ENCODE measurements at regions not wholly inside any gene's neighbourhood (a gene's known extent, or its start where the extent isn't known, plus 50 kb on each side); places are given as distances from the start of the nearest gene placed in this dataset.
A peak's percentile ranks its signal among the peaks of the same experiment; 100 is the strongest.

DNA sequence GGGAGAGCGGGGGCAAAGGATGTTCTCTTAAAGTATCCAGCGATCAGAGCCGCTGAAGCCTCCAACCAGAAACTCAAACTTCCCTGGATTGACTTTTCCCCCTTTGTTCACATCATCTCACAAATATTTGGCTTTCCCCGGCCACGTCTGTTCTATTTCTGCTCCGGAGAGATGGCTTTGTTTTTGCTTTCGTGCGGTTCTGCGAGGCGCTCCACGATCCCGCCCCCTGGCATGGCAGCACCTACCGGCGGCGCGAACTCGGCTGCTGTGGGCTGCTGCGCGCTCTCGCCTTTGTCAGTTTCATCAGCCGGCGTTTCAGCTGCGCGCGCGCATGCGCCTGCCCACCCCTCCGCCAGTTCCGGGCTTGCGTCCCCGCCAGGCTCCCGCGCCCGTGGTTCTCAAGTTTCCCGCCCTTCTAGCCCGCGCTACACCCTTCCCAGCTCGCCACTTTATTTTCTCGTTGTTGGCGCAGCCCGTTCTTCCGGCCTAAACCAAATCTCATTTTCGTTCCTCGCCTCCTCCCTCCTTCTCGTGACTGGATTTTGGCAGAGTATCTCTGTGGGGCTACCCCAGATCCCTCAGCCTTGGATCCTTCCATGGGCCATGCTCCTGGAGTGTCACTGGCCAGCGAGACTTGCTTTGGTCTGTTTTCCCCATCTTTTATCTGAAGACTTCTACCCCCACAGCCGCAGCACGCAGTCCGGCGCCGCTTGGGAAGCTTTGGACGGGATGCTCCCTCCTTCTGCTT, 98.0 kb downstream of the INSIG2 start (continued):
- TF ChIP-seq, protein P1, sequence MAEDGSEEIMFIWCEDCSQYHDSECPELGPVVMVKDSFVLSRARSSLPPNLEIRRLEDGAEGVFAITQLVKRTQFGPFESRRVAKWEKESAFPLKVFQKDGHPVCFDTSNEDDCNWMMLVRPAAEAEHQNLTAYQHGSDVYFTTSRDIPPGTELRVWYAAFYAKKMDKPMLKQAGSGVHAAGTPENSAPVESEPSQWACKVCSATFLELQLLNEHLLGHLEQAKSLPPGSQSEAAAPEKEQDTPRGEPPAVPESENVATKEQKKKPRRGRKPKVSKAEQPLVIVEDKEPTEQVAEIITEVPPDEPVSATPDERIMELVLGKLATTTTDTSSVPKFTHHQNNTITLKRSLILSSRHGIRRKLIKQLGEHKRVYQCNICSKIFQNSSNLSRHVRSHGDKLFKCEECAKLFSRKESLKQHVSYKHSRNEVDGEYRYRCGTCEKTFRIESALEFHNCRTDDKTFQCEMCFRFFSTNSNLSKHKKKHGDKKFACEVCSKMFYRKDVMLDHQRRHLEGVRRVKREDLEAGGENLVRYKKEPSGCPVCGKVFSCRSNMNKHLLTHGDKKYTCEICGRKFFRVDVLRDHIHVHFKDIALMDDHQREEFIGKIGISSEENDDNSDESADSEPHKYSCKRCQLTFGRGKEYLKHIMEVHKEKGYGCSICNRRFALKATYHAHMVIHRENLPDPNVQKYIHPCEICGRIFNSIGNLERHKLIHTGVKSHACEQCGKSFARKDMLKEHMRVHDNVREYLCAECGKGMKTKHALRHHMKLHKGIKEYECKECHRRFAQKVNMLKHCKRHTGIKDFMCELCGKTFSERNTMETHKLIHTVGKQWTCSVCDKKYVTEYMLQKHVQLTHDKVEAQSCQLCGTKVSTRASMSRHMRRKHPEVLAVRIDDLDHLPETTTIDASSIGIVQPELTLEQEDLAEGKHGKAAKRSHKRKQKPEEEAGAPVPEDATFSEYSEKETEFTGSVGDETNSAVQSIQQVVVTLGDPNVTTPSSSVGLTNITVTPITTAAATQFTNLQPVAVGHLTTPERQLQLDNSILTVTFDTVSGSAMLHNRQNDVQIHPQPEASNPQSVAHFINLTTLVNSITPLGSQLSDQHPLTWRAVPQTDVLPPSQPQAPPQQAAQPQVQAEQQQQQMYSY (CRISPR knock-in tag; IDR thresholded peaks at IDR 0.05) = 0 out of 2 replicates have a peak, but pooled peaks have one; percentile 26
- TF ChIP-seq MYBL2 (CRISPR knock-in tag; IDR thresholded peaks at IDR 0.05) (peak; percentile 74; the same call in 1 of the 2 replicates), JUN (CRISPR knock-in tag; IDR thresholded peaks at IDR 0.05) (no peak), SP1 (CRISPR knock-in tag; conservative IDR thresholded peaks at IDR 0.05) (peak; percentile 56; the same call in 1 of the 2 replicates), TCF7 (CRISPR knock-in tag; IDR thresholded peaks at IDR 0.05; ENCODE audit: low read depth) (0 out of 2 replicates have a peak, but pooled peaks have one; percentile 52), ZNF317 (CRISPR knock-in tag; IDR thresholded peaks at IDR 0.05; ENCODE audit: borderline replicate concordance, low read depth) (0 out of 2 replicates have a peak, but pooled peaks have one; percentile 46), TP53 (CRISPR knock-in tag; IDR thresholded peaks at IDR 0.05) (peak; percentile 74; the same call in 1 of the 2 replicates), GRHL2 (CRISPR knock-in tag; IDR thresholded peaks at IDR 0.05; ENCODE audit: insufficient replicate concordance, severe bottlenecking) (no peak), PRRX2 (CRISPR knock-in tag; IDR thresholded peaks at IDR 0.05) (no peak)
- TF ChIP-seq, protein P2, sequence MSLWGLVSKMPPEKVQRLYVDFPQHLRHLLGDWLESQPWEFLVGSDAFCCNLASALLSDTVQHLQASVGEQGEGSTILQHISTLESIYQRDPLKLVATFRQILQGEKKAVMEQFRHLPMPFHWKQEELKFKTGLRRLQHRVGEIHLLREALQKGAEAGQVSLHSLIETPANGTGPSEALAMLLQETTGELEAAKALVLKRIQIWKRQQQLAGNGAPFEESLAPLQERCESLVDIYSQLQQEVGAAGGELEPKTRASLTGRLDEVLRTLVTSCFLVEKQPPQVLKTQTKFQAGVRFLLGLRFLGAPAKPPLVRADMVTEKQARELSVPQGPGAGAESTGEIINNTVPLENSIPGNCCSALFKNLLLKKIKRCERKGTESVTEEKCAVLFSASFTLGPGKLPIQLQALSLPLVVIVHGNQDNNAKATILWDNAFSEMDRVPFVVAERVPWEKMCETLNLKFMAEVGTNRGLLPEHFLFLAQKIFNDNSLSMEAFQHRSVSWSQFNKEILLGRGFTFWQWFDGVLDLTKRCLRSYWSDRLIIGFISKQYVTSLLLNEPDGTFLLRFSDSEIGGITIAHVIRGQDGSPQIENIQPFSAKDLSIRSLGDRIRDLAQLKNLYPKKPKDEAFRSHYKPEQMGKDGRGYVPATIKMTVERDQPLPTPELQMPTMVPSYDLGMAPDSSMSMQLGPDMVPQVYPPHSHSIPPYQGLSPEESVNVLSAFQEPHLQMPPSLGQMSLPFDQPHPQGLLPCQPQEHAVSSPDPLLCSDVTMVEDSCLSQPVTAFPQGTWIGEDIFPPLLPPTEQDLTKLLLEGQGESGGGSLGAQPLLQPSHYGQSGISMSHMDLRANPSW (CRISPR knock-in tag; conservative IDR thresholded peaks at IDR 0.05; ENCODE audit: low read depth) = no peak
- TF ChIP-seq, protein P3, sequence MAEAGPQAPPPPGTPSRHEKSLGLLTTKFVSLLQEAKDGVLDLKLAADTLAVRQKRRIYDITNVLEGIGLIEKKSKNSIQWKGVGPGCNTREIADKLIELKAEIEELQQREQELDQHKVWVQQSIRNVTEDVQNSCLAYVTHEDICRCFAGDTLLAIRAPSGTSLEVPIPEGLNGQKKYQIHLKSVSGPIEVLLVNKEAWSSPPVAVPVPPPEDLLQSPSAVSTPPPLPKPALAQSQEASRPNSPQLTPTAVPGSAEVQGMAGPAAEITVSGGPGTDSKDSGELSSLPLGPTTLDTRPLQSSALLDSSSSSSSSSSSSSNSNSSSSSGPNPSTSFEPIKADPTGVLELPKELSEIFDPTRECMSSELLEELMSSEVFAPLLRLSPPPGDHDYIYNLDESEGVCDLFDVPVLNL (CRISPR knock-in tag; IDR thresholded peaks at IDR 0.05; ENCODE audit: borderline replicate concordance, low read depth) = peak; percentile 92
- TF ChIP-seq, protein P4, sequence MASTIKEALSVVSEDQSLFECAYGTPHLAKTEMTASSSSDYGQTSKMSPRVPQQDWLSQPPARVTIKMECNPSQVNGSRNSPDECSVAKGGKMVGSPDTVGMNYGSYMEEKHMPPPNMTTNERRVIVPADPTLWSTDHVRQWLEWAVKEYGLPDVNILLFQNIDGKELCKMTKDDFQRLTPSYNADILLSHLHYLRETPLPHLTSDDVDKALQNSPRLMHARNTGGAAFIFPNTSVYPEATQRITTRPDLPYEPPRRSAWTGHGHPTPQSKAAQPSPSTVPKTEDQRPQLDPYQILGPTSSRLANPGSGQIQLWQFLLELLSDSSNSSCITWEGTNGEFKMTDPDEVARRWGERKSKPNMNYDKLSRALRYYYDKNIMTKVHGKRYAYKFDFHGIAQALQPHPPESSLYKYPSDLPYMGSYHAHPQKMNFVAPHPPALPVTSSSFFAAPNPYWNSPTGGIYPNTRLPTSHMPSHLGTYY (CRISPR knock-in tag; IDR thresholded peaks at IDR 0.05) = no peak

DNA sequence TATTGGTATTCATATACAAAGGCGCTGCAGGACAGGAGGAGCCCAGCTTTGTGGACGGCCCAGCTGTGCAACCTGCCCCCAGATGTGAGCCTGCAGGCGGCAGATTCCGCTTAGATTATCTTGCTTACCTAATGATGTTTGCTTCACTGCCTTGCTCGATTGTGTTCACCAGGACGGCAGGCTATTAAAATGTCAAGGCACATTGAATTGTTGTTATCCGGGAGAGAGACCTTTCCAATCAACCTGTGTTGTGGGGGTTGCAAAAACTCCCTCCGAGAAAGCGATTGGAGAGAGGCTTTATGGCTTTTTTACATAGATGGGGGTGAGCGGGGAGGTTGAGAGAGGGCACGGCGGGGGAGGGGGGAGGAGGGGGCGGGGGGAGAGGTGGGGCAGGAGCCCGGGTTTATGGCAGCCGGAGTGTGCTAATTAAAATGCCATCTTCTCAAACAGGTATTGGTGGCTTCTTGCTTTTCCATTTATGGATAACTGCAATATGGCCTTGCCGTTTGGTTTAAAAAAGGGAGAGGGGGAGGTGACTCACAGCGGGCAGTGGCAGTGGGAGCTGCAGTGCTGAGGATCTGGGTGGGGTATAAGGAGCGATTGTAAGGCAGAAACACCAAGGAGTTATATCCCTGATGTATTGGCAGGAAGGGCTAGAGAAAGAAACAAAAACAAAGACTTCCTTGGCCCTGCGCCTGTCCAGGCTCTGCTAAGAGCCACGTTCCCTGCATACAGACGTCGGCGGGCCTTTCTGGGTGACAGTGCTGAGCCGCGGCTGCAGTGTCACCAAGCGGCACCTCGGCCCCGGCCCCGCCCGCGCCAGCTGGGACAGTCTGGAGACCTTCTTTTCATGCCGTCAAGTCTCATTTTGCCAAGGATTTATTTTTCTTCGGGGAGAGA, 97.2 kb downstream of the INSIG2 start:
- H3K9me3 Mint-ChIP-seq = no peaks in the 10 kb centered on the region
- ChIA-PET CTCF (interaction anchor here (0.7 kb wide), 1 partner anchor 183 kb away, joined by 3 read pairs; no protein-coding TSS in a partner anchor), POLR2A (interaction anchor here (1.0 to 2.7 kb wide), 2 partner anchors 16 to 97 kb away, joined by 3 to 8 read pairs; partner anchors contain the start of gene INSIG2)
- peak overlapping the region; percentile 88 for H3K4me3 Mint-ChIP-seq
- ATAC-seq (peak; percentile 65), DNase-seq (ENCODE audit: low spot score) (peak; percentile 62)
- H3K27me3 Mint-ChIP-seq (ENCODE audit: low read depth) = peaks cover 11% of the 10 kb centered on the region
- H3K27ac Mint-ChIP-seq = peak overlapping the region; percentile 99
- H3K36me3 Mint-ChIP-seq = no peaks in the 10 kb centered on the region
- TF ChIP-seq EMX1 (CRISPR knock-in tag; IDR thresholded peaks at IDR 0.05) = 0 out of 2 replicates have a peak, but pooled peaks have one; percentile 34
- no peak for TF ChIP-seq GABPB1 (CRISPR knock-in tag; IDR thresholded peaks at IDR 0.05)
- TF ChIP-seq, protein P2 (CRISPR knock-in tag; conservative IDR thresholded peaks at IDR 0.05; ENCODE audit: low read depth) = no peak
- TF ChIP-seq, protein P5, sequence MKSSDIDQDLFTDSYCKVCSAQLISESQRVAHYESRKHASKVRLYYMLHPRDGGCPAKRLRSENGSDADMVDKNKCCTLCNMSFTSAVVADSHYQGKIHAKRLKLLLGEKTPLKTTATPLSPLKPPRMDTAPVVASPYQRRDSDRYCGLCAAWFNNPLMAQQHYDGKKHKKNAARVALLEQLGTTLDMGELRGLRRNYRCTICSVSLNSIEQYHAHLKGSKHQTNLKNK (CRISPR knock-in tag; IDR thresholded peaks at IDR 0.05) = no peak
- no peak for TF ChIP-seq ZNF423 (CRISPR knock-in tag; IDR thresholded peaks at IDR 0.05)
- no peak for TF ChIP-seq MXD4 (CRISPR knock-in tag; IDR thresholded peaks at IDR 0.05; ENCODE audit: borderline replicate concordance)
- TF ChIP-seq GRHL2 (CRISPR knock-in tag; IDR thresholded peaks at IDR 0.05; ENCODE audit: insufficient replicate concordance, severe bottlenecking) = no peak
- peaks cover 43% of the 10 kb centered on the region for H3K4me1 Mint-ChIP-seq

Measured in WTC11 (cell line).